ENCODE measurements at regions not wholly inside any gene's neighbourhood (a gene's known extent, or its start where the extent isn't known, plus 50 kb on each side); places are given as distances from the start of the nearest gene placed in this dataset.

DNA sequence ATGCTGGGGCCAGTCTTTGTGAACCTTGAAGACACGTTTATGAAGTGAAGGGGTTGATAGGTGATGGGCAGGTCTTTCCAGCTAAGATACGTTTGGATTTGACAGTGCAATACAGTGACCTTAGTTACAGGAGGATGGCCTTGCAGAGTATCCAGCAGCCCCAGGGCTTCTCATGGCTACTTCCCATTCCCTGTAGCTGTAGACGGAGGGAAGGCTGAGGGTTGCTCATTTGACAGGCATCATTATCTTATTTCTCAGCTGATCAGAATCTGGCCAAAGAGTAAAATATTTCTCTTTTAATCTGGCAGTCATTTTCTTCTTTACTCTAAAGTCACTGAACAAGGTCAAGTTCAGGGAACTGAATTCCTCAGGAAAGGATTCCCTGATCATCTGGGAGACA lies 85.1 kb upstream of the RMDN2 start:
- no peak for ATAC-seq

- ATAC-seq: no peak
Measured at GRCh38 chr2:37842732-37843440, 82.2 kb upstream of the RMDN2 start.

DNA sequence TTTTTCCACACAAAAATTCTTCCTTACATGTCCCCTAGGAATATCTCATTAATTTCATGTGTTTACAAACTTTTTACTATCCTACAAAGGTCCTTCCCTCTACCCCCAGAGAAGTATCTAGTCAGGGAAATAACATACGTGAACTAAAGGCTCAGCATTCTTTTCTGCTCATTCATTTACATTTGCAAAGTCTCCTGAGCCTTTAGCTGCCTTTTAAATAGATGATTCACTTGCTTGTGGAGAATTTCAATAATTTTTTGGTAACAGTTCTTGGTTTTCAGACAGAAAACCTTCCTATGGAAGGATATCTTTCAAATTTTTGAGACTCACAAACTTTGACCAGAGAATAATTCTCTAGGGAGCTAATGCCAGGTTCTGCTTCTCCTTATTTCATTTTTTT lies 81.5 kb upstream of the RMDN2 start:
- ATAC-seq: no peak

DNA sequence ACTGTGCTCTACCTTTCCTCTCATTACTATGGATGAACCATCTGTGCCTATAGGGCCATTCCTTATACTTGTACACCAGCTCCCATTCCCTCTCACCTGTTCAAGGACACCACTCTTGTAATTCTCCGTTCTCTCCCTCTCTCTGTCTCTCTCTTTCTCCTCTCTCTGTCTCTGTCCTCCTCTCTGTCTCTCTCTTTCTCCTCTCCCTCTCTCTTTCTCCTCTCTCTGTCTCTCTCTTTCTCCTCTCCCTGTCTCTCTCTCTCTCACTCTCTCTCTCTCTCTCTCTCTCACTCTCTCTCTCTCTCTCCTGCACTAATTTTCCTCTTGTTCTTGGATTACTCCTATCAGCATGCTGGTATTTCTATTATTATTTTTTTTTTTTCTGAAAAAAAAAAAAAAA lies 78.9 kb upstream of the RMDN2 start:
- ATAC-seq: no peak

- ATAC-seq: no peak
Measured at GRCh38 chr2:37847792-37848191, 77.3 kb upstream of the RMDN2 start.

DNA sequence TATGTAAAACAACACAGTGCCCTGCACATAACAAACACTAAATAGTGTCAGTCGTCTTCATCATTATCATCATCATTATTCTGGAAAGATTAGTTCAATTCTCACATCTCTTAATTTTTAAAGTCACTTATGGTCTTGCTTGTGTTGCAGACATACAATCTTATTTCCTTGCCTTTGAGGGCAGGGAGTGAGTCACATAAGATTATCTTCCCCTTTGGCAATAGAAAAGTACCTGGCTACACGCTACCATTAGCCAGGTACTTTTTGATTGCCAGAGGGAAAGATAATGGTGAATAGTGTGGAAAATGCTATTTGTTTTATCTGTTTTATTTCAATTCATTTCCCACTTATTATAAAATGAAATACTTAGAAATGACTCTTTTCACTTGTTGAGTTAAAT lies 76.6 kb upstream of the RMDN2 start:
- ATAC-seq: no peak

- no peak for ATAC-seq
Measured at GRCh38 chr2:37849911-37850310, 75.2 kb upstream of the RMDN2 start.

GRCh38 chr2:37851428-37851827 lies 73.7 kb upstream of the RMDN2 start:
- ATAC-seq: peak; percentile 8 to 19

DNA sequence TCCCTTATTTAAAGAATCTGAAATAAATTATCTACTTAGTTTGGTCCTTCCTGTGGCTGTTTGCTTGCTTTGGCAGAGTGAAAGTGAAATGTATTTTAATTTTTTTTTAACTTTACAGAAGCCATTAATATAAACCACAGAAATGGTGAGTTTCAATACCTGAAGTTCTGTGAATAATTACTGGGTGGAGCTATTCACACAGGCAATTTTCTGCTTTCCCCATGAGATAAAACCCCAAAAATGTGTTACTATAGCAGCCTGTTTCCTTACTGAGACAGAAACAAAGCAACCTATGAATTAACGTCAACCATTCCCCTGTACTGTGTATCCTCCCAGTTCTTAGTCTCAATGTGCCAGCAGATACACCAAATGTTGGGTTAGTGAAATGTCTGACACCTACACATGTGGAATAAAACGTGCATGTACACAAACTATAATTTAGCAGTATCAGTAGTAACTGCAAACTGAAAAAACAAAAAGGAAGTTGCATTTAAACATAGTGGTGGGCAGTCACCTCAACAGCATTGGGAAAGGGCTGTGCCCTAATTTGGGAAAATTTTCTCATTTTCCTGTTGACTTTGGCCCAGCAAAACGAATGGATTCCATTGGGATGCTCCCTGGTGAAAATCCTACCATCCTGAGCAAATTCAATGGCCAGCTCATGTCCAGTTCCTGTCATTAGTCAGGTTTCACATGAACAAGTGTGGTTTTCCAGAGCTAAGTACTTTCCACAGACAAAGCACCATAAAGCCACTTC lies 73.1 kb upstream of the RMDN2 start:
- peak; percentile 88 to 93 for ATAC-seq

DNA sequence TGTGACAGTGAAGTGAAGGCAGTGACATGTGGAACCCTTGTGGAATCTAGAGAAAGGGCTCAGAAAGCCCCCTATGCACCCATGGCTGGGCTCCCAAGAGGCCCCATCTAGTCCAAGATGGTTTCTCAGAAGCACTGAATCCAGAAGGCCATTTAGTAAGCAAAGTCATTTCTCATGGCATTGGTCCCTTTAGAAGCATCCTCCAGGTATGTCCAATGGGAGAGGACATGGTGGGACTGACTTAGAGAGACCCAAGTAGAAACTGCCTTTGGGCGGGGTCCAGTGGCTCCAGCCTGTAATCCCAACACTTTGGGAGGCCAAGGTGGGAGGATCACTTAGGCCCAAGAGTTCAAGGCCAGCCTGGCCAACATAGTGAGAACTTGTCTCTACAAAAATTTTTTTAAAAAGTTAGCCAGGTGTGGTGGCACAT lies 72.5 kb upstream of the RMDN2 start:
- ATAC-seq: no peak

- no peak for ATAC-seq
Measured at GRCh38 chr2:37854676-37855282, 70.3 kb upstream of the RMDN2 start.

GRCh38 chr2:37855283-37856041 lies 69.6 kb upstream of the RMDN2 start:
- no peak for ATAC-seq

- no peak for ATAC-seq
Measured at GRCh38 chr2:37856101-37856751, 68.9 kb upstream of the RMDN2 start.

- no peak for ATAC-seq
Measured at GRCh38 chr2:37857575-37858399, 67.3 kb upstream of the RMDN2 start.

GRCh38 chr2:37858400-37858711 lies 66.7 kb upstream of the RMDN2 start:
- ATAC-seq: no peak

DNA sequence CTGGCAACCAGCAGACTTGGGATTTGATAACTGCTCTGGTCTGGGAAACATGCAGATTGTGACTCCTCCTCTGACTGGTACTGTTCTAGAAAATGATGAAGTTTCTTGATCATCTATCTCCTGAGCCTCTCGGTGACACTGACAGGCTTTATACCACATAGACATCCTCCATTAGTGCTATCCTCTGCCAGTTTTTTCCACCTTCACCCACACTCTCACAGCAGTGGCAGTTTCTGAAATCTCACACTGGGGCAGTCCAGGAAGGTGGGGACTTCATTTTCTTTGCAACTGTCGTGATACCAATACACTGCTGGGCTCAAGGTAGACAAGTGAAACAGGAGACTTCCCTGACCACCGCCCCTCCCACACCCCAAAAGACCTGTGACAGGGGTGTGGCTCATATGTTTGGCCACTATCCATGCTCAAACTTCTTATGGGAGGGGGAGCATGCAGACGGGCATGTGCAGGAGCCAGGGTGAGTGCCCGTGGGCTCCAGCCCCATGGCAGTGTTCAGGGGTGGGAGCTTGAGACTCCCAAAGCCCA lies 66.3 kb upstream of the RMDN2 start:
- peak in 1 of 2 donors; percentile 28 for ATAC-seq

GRCh38 chr2:37862620-37863019 lies 62.5 kb upstream of the RMDN2 start:
- no peak for ATAC-seq

DNA sequence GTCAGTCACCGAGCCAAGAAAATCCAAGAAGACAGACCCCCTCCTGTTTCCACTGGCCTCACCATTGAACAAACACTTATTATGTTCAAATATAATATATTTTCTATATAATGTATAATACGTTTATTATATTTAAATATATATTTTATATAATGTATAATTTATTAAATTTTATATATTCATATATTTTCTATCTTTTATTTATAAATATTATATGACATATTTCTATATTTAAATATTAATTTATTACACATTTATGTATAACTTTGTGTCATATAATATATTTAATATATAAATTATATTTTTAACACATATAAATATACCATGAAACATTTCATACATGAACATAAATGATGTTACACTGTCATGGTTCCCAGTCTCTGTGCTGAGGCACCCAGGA lies 60.9 kb upstream of the RMDN2 start:
- ATAC-seq: no peak

DNA sequence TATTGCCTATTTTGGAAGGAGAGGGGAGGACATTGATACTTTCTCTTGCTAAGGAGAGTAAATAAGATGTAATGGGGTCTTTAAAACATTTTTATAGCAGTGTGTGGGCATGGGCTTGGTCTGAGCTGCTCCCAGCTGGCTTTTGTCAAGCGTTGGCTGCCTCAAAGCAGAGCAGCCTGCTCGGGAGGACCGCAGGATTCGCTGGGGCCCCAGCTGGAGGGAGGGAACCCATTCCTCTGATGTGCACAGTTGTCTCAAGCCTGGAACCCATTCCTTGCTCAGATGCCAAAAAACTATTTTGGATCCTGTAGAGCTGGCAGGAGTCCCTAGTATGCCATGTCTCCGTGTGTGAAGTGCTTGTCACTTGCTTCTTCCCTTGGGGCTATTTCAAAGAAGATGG lies 59.4 kb upstream of the RMDN2 start:
- no peak for ATAC-seq

DNA sequence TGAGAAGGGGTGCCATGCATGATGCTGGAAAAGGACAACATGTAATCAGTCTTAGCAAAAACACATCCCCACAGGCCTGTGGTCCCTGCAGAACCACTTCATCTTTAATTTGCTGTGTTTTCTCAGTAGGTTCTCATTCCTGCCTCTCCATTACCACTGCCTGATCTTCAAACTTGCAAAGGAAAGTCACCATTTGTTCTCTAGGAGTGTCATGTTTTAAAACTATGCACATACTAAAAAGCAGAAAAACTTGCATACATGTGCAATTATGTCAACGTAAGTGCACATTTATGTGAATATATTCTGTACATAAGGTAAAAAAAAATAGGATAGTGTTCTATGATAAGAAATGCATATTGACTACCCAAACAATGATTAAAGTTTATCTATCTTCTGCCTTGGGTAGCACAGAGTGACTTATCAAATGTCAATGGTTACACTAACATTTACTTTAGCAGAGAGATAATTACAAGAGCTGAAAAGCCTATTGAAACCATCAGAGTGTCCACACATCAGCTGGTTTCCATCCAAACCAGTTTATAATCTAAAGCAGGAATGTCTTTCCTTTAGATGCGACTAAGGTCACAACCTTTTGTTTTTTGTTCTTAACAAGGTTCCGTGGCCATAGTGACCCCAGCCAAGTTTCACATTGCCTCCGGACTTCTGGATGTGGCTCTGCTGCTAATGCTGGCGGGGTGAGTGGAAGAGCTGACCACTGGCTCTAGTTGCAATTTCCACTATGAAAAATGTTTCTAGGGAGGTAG lies 58.7 kb upstream of the RMDN2 start:
- no peak for ATAC-seq

GRCh38 chr2:37867166-37867565 lies 57.9 kb upstream of the RMDN2 start:
- ATAC-seq: no peak

Data from activated CD4-positive, CD25-positive, alpha-beta regulatory T cell treated with anti-CD3 and anti-CD28 coated beads, Interleukin-2, amount 50 U/mL, for 24 hours (primary cell).